SK-N-SH (cell line): ENCODE measurements at regions not wholly inside any gene's neighbourhood (a gene's known extent, or its start where the extent isn't known, plus 50 kb on each side); places are given as distances from the start of the nearest gene placed in this dataset.

Experiments used
- CTCF ChIP-seq: fragments of 200-600 bp; sonication (generic); IDR thresholded peaks from 2 replicates; pipeline ENCODE4 v1.6.1; 2017; ENCODE audit warnings: antibody characterized with exemption, mild to moderate bottlenecking, moderate library complexity
- ELF1 ChIP-seq: IDR thresholded peaks from 2 replicates; pipeline ENCODE4 v1.4.0; 2012
- POLR2AphosphoS5 ChIP-seq: IDR thresholded peaks from 2 replicates; pipeline ENCODE4 v1.6.1; 2012; ENCODE audit warnings: low read depth, low read length
- RCOR1 ChIP-seq: fragments of 150-350 bp; IDR thresholded peaks from 2 replicates; pipeline ENCODE4 v1.6.1; 2017; ENCODE audit warnings: antibody characterized with exemption, low read length
- SMC3 ChIP-seq: IDR thresholded peaks from 2 replicates; pipeline ENCODE4 v1.6.1; 2012; ENCODE audit warnings: low read depth, low read length, improper control_type of control experiment

GRCh38 chr13:90702050-90702449 lies 645.4 kb upstream of the MIR17HG start:
- no peak for TF ChIP-seq RCOR1
- TF ChIP-seq POLR2AphosphoS5, result no peak
- no peak for TF ChIP-seq SMC3
- TF ChIP-seq ELF1, result no peak
- no peak for TF ChIP-seq CTCF
